Urinary bladder (tissue), 3 donors: ENCODE measurements at regions not wholly inside any gene's neighbourhood (a gene's known extent, or its start where the extent isn't known, plus 50 kb on each side); places are given as distances from the start of the nearest gene placed in this dataset.
A peak's percentile ranks its signal among the peaks of the same experiment; 100 is the strongest.
"Not testable (repeated sequence)": the region's sequence is repeated elsewhere in the genome, so short reads cannot be mapped to it uniquely, and the experiment has no call there.

ENCODE experiments used
- DNase-seq: peaks from one replicate; pipeline ENCODE4 v3.0.0-alpha.2; 2015; ENCODE audit errors: extremely low spot score
- H3K27ac ChIP-seq: one replicate; pipeline ENCODE4 v1.5.1; 2013; ENCODE audit warnings: low read depth, mild to moderate bottlenecking, moderate library complexity
- H3K36me3 ChIP-seq: one replicate; pipeline ENCODE4 v1.6.1; 2013; ENCODE audit warnings: mild to moderate bottlenecking, moderate library complexity; ENCODE audit not compliant: insufficient read depth
- H3K4me1 ChIP-seq: one replicate; pipeline ENCODE4 v1.6.1; 2013; ENCODE audit warnings: mild to moderate bottlenecking, moderate library complexity; ENCODE audit not compliant: insufficient read depth
- H3K4me3 ChIP-seq: one replicate; pipeline ENCODE4 v1.5.1; 2013; ENCODE audit warnings: low read depth, low read length
- WGBS: extraction: QIAGEN DNeasy Blood & Tissue Kit; methylation state at CpG from one replicate; pipeline ENCODE4 v1.1.7; 2013; 5-methylcytosine and 5-hydroxymethylcytosine counted together
- donor health status: healthy with polysubstance abuse.
- donor health status: healthy.

DNA sequence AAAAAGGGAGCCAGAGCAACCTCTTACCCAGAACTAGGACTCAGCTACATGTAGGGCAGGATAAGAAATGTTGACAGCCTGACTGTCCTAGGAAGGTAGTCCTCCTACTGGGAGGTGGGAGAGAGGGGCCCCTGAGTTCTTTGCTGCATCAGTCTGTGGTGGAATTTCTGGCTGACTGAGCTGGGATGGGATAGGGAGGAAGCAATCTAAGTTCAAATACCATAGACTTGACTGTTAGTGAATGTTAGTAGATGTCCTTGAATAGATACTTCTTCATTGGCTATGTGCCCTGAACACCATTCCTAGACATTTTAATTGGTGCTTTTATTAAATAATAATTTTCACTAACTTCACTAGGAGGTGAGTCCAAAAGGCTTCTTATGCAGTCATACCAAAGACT lies 1343.6 kb upstream of the CITED2 start:
- Histone ChIP-seq H3K4me3 (no peak overlapping the region), H3K27ac (no peak overlapping the region), H3K36me3 (no peaks in the 10 kb centered on the region), H3K4me1 (no peaks in the 10 kb centered on the region)
- DNase-seq: no peak

DNA sequence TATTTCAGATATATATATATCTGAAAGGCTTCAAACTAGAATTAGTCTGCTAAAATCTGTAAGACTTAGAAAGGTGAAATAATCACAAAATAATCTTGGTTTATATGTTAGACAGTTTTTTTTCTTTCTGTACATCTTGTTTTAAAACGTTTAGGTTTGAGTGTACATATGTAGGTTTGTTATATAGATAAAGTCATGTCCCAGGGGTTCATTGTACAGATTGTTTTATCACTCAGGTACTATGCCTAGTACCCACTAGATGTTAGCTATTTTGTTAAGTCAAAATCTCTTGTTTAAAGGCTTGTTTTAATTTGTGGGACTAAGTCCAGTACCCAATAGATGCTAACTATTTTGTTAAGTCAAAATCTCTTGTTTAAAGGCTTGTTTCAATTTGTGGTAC lies 1339.0 kb upstream of the CITED2 start:
- 43% methylated on average over 1 of the region's 1 CpG for WGBS
- H3K4me3 ChIP-seq: no peak overlapping the region

DNA sequence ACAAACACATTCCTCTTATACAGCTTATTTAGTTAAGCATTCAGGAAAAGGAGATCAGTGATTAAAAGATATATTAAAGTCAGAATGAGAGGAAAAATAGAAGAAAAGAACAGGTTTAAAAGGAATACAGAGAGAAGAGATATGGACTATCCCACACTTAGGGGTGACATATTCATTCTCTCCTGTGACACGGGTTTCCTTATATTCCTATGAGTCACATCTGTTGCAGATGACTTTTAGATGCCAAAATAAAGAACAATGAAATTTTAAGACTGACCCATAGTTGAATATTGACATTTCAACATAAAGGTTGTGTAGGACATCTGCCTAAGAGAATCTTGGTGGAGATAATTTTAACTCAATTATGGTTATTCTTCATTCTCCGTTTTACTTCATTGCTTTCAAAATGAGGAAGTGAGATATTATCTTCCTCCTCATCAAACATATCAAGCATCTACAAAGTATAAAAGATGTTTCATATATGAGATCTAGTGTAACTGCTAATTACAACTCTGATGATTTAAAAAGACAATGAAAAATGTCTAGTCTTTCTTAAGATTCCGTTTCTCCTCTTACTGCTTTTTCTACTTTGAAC lies 1336.7 kb upstream of the CITED2 start:
- no peak overlapping the region for H3K4me3 ChIP-seq
- DNase-seq: no peak
- H3K27ac ChIP-seq: no peak overlapping the region
- WGBS: 72% methylated on average over 3 of the region's 3 CpGs
- H3K4me1 ChIP-seq: no peaks in the 10 kb centered on the region
- H3K36me3 ChIP-seq: no peaks in the 10 kb centered on the region

More for the DNA sequence above, 1339.0 kb upstream of the CITED2 start:
- no peak for DNase-seq
- H3K27ac ChIP-seq: no peak overlapping the region
- H3K4me1 ChIP-seq: no peaks in the 10 kb centered on the region
- H3K36me3 ChIP-seq: no peaks in the 10 kb centered on the region

DNA sequence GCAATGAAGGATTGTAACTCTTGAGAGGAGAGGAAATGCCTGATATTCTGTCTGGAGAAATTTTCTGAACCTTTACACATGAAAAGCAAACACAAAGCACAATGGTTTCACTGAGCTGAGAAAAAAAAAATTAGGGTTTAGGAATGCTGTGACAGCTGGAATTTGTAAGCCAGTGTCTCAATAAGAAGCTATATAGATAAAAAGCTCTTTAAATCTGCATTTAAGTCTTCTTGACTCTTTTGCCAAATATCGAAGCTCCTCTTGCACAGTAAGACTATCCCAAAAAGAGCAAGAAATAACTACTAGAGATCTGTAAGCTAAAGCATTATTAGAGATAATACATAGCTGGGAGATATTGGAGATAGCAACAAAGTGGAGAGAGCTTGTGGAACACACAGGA lies 1334.0 kb upstream of the CITED2 start:
- H3K36me3 ChIP-seq: no peaks in the 10 kb centered on the region
- no peaks in the 10 kb centered on the region for H3K4me1 ChIP-seq
- H3K27ac ChIP-seq: no peak overlapping the region
- peak; percentile 14 for DNase-seq
- 13% methylated on average over 1 of the region's 1 CpG for WGBS
- H3K4me3 ChIP-seq: no peak overlapping the region

DNA sequence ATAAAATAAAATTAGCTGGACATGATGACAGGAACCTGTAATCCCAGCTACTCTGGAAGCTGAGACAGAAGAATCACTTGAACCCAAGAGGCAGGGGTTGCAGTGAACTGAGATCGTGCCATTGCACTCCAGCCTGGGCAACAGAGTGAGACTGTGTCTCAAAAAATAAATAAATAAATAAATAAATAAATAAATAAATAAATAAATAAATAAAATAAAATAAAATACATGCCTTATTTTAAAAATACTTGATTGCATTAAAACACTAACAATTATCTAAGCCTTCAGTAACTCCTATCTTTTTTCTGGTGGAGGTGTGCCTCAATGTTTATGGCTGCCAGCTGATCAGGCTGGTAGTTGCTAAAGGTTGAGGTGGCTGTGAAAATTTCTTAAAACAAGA lies 1329.6 kb upstream of the CITED2 start:
- not testable (repeated sequence) for H3K36me3 ChIP-seq, H3K4me3 ChIP-seq, DNase-seq, H3K27ac ChIP-seq, H3K4me1 ChIP-seq
- 93% methylated on average over 1 of the region's 1 CpG for WGBS

DNA sequence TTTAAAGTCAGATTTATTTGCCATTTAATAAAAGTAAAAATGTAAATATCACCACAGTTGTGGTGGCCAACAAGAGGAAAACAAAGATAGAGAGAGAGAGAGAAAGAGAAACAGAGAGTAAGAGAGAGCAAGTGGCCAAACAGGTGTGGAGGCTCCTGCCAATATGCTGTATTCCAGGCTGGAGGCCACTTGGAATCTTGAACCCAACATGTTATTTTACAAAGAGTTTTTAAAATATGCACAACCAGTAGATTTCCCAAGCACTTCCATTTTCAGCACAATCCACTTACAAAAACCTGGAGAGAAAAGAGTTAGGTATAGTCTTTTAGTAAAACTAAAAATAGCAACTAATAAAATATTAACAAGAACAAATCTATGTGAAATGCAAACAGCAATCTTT lies 1323.1 kb upstream of the CITED2 start:
- Histone ChIP-seq H3K27ac (no peak overlapping the region), H3K36me3 (no peaks in the 10 kb centered on the region), H3K4me1 (no peaks in the 10 kb centered on the region), H3K4me3 (no peak overlapping the region)
- DNase-seq: no peak

DNA sequence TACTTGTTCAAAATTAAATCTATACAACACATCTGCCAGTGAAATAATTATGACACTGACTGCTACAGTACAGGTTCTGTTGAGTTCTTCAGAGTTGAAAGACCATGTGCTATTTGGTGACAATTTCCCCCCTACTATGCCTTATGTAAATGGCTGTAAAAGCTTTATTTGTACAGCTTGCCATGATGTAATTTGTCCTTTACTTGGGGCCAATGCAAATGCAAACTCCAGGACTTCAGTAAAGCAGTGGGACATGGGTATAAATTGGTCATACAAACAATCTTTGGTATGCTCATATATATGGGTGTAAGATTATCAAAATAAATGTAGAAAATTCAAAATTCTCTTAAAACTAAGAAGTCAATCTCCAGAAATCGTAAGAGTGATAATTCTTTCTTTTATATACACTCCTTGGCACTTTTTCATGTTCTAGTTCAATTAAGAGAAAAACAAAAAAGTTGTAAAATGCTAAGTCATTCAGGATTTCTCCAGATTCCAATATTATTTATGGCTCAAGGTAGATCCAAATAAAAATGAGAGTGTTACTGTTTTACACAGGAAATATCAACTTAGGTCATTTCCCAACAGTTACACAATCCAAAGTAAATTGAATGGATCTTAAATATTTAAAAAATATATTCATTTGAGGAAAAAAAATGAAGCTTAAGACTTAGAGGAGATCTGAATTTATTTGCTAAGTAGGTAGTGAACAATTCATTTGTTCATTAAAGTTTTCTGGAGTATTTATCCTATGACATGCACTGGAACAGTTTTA lies 1310.5 kb upstream of the CITED2 start:
- no peaks in the 10 kb centered on the region for H3K4me1 ChIP-seq
- WGBS: 75% methylated on average over 1 of the region's 1 CpG
- no peak for DNase-seq
- no peaks in the 10 kb centered on the region for H3K36me3 ChIP-seq
- H3K27ac ChIP-seq: no peak overlapping the region
- no peak overlapping the region for H3K4me3 ChIP-seq

DNA sequence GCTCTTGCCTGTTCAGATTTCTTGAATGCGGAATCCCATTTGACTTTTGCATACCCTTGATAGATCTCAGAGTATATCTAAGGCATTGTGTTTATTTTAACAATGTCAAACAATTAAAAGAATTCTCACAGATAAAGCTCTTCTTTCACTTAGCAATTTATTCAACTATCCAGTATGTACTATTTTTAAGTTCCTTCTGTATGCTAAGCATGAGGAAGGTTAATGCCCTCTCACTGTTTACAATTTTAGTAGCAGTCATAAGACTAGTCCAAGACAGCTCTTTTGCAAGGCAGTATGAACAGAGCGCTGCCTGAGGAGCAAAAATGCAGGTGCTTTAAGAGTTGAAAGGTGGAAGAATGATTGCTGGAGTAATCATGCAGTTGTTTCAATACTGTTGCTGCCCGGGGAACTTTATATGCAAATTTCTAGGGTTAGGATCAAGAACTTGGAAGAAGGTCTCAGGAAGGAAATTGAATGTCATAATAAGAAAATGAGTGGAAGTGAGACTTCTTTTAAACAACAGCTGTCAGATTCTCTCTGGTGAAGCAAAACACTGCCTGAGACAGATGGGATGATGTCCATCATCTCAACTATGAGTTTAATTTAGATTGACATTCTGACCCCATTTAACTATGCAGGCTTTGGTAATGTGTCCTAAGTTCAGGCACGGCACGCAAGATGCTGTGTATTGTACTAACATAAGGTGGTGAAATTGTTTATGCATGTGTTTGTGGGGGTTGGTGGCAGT lies 1303.5 kb upstream of the CITED2 start:
- H3K27ac ChIP-seq: no peak overlapping the region
- H3K36me3 ChIP-seq: no peaks in the 10 kb centered on the region
- H3K4me1 ChIP-seq: no peaks in the 10 kb centered on the region
- no peak overlapping the region for H3K4me3 ChIP-seq
- no peak for DNase-seq
- 70% methylated on average over 5 of the region's 5 CpGs for WGBS

DNA sequence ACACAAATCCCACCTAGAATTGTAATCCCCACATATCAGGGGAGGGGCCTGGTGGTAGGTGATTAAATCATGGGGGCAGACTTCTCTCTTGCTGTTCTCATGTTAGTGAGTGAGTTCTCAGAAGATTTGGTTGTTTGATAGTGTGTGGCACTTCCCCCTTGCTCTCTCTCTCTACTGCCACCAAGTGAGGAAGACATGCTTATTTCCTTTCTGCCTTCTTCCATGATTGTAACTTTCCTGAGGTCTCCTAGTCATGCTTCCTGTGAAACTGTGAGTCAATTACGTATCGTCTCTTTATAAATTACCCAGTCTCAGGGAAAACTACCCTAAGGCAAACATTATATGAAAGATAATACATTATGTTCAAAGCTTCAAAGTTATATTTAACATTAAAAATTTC lies 1297.5 kb upstream of the CITED2 start:
- H3K4me1 ChIP-seq: no peaks in the 10 kb centered on the region
- WGBS: 89% methylated on average over 2 of the region's 2 CpGs

DNA sequence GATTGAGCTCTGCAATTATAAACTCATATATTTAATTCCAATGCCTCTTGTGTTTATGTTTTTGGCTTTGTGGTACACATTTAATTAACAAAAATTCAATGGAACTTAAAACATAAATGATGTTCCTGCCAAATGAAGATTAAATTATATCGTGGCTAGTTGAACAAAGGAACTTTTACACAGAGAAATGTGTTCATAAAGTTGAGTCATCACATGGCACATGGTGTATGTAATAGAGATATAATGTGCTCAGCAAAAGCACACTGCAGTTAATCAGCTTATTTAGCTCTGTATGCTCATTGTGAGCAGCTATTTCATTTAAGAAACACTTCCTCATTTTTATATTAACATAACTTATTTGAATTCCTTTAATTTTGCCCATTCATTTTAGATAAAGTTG lies 1295.6 kb upstream of the CITED2 start:
- Histone ChIP-seq H3K27ac (no peak overlapping the region), H3K36me3 (no peaks in the 10 kb centered on the region), H3K4me3 (no peak overlapping the region), H3K4me1 (no peaks in the 10 kb centered on the region)
- 21% methylated on average over 1 of the region's 1 CpG for WGBS
- DNase-seq: no peak

More for the DNA sequence above, 1297.5 kb upstream of the CITED2 start:
- Histone ChIP-seq H3K27ac (no peak overlapping the region), H3K4me3 (no peak overlapping the region), H3K36me3 (no peaks in the 10 kb centered on the region)
- DNase-seq: no peak

DNA sequence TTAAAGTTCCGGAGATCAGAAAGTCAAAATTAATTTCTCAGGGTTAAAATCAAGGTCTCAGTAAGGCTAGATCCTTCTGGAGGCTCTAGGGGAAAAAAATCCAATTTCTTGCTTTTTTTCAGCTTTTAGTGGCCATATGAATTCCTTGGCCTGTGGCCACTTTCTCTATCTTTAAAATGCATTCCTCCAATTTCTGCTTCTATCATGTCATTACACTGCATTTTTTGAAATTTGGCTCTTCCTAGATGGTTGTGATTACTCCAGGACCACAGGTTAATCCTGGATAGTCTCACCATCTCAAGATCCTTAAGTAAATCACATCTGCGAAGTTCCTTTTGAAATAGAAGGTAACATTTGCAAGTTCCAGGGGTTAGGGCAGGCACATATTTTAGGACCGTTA lies 1294.9 kb upstream of the CITED2 start:
- no peak overlapping the region for H3K4me3 ChIP-seq
- no peaks in the 10 kb centered on the region for H3K36me3 ChIP-seq
- H3K27ac ChIP-seq: no peak overlapping the region
- WGBS: 89% methylated on average over 3 of the region's 3 CpGs
- no peak for DNase-seq
- no peaks in the 10 kb centered on the region for H3K4me1 ChIP-seq

DNA sequence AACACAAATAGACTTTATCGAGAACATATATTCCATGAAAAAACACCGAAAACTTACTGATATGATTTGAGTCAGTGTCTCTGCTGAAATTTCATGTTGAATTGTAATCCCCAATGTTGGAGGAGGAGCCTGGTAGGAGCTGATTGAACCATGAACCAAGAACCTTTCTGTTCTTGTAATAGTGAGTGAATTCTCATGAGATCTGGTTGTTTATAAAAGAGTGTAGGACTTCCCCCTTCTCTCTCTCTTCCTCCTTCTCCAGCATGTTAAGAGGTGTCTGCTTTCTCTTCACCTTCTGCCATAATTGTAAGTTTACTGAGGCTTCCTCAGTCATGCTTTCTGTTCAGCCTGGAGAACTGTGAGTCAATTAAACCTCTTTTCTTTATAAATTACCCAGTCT lies 1289.3 kb upstream of the CITED2 start:
- WGBS: 97% methylated on average over 2 of the region's 2 CpGs
- Histone ChIP-seq H3K27ac (no peak overlapping the region), H3K36me3 (no peaks in the 10 kb centered on the region)

DNA sequence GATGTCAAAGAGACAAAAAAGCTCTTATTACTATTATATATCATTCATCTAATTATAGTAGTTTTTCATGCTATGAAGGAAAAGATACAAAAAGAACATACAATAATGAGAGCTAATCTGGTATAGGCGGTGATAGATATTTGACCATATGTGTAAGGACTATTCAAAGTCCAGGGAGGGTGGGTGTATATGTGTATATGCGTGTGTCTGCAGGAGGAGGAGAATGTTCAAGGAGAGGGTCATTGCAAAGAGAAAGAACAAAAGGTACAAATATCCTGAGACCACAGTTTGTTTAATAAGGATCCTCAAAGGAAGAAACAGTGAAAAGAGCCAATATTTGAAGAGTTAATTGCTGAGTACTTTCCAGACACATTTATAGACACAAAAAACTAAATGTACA lies 1288.6 kb upstream of the CITED2 start:
- no peak overlapping the region for H3K27ac ChIP-seq
- H3K4me1 ChIP-seq: no peaks in the 10 kb centered on the region
- no peaks in the 10 kb centered on the region for H3K36me3 ChIP-seq
- H3K4me3 ChIP-seq: no peak overlapping the region
- 96% methylated on average over 2 of the region's 2 CpGs for WGBS
- no peak for DNase-seq

More for the DNA sequence above, 1289.3 kb upstream of the CITED2 start:
- Histone ChIP-seq H3K4me1 (no peaks in the 10 kb centered on the region), H3K4me3 (no peak overlapping the region)
- no peak for DNase-seq

DNA sequence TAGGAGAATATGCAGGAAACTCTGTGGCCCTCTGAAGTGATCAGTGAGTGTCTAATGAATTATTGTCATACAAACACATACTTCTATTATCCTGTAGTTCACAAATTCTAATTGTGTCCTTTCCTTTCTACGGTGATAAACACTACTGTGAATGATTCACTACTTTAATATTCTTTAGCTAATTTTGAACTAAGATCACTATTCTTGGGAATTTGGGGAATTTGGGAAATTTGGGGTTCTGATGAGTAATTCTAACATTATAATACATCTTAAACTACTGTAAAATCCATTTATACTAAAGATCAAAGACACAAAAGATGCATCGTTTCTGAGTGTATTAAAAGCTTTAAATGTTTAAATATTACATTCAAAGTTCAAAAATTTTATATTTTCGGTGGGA lies 1287.2 kb upstream of the CITED2 start:
- Histone ChIP-seq H3K4me3 (no peak overlapping the region), H3K36me3 (no peaks in the 10 kb centered on the region), H3K27ac (no peak overlapping the region), H3K4me1 (no peaks in the 10 kb centered on the region)
- 81% methylated on average over 3 of the region's 3 CpGs for WGBS
- no peak for DNase-seq
